Suprapubic skin (tissue), 4 donors: ENCODE measurements at regions not wholly inside any gene's neighbourhood (a gene's known extent, or its start where the extent isn't known, plus 50 kb on each side); places are given as distances from the start of the nearest gene placed in this dataset.

Experiments used
- EP300 ChIP-seq: sonication (generic); formaldehyde crosslinking; IDR thresholded peaks from one replicate; pipeline ENCODE4 v1.6.1; 2017; ENCODE audit warnings: antibody characterized with exemption
- POLR2A ChIP-seq, 2 donors: fragments of 450-650 bp; IDR thresholded peaks; one replicate each; pipeline ENCODE4 v1.6.1; 2017; ENCODE audit warnings: antibody characterized with exemption in 2 of 2, mild to moderate bottlenecking in 2 of 2, moderate library complexity in 2 of 2
- POLR2AphosphoS5 ChIP-seq, 3 donors: sonication (generic); formaldehyde crosslinking; IDR thresholded peaks; one replicate each; pipeline ENCODE4 v1.6.1; 2017; ENCODE audit warnings: antibody characterized with exemption in 3 of 3
- TF ChIP-seq, protein P1 (sequence below), 2 donors: fragments of 200-600 bp in 1 of 2; fragments of 450-650 bp in 1 of 2; sonication (generic) in 1 of 2; IDR thresholded peaks; one replicate each; pipeline ENCODE4 v1.5.1; 2016 to 2019; ENCODE audit warnings: antibody characterized with exemption in 2 of 2, mild to moderate bottlenecking in 1 of 2, moderate library complexity in 1 of 2

DNA sequence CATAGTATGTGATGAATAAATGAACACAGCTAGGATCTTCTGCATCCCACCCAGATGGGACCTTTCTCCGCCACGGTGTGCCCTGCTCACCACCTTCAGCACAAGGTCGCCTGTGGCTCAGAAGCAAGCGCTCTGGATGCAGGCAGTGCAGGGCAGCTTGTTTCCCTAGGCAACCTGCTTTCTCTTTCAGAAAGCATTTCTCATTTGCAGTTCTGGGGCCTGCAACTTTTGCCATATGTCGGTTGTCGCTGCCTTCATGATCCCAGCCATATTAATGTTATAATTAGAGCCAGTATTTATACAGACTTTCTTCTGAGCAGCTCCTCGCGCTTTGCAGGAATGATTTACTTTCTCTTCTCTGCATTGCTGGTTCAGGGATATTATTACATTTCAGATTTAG is 692.8 kb downstream of the RNF144A start:
- TF ChIP-seq EP300: no peak
- TF ChIP-seq, protein P1, sequence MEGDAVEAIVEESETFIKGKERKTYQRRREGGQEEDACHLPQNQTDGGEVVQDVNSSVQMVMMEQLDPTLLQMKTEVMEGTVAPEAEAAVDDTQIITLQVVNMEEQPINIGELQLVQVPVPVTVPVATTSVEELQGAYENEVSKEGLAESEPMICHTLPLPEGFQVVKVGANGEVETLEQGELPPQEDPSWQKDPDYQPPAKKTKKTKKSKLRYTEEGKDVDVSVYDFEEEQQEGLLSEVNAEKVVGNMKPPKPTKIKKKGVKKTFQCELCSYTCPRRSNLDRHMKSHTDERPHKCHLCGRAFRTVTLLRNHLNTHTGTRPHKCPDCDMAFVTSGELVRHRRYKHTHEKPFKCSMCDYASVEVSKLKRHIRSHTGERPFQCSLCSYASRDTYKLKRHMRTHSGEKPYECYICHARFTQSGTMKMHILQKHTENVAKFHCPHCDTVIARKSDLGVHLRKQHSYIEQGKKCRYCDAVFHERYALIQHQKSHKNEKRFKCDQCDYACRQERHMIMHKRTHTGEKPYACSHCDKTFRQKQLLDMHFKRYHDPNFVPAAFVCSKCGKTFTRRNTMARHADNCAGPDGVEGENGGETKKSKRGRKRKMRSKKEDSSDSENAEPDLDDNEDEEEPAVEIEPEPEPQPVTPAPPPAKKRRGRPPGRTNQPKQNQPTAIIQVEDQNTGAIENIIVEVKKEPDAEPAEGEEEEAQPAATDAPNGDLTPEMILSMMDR (IDR thresholded peaks at IDR 0.05): no peak
- no peak for TF ChIP-seq POLR2A (IDR thresholded peaks at IDR 0.05)
- no peak for TF ChIP-seq POLR2AphosphoS5 (IDR thresholded peaks at IDR 0.05)
